Activated CD8-positive, alpha-beta memory T cell treated with anti-CD3 and anti-CD28 coated beads for 48 hours (primary cell): ENCODE measurements at regions not wholly inside any gene's neighbourhood (a gene's known extent, or its start where the extent isn't known, plus 50 kb on each side); places are given as distances from the start of the nearest gene placed in this dataset.

Experiments used
- DNase-seq, 3 experiments: peaks; one replicate each; pipeline ENCODE4 v3.0.0-alpha.2; 2020; ENCODE audit warnings: low read depth in 2 of 3, low spot score in 2 of 3

DNA sequence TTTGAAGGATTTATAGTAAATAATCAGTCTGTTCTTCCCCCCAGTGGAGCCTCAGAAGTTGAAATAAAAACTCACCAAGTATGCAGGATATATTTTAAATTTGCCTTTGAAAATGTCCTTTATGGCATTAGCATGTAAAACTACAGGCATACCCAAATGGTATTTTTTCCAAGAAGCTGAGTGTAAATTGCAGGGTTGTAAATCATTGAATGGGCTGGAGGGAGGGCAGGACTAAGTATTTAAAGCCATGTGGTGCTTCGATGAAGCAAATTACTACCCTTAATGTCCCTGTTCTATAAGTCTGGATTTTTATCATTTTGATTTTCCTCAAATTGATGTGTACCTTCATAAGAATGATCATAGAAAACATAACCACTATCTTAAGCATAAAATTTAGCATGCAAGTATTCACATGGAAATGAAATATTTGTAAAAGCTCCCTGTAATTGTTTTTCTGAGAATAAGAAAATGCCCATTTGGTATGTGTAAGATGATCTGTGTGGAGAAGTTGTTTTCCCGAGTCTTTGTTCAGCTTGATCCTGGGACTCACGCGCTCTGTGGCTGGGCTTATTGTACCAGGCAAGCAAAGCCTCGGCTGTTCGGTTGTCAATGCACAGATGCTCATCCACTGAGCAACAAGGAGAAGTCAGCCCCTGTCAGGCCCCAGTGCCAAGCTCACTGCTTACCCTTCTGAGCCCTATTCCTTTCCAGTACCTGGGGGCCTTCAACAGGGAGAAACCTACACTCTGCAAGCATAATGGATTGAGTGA lies 66.7 kb downstream of the CD164 start:
- DNase-seq: no peak

DNA sequence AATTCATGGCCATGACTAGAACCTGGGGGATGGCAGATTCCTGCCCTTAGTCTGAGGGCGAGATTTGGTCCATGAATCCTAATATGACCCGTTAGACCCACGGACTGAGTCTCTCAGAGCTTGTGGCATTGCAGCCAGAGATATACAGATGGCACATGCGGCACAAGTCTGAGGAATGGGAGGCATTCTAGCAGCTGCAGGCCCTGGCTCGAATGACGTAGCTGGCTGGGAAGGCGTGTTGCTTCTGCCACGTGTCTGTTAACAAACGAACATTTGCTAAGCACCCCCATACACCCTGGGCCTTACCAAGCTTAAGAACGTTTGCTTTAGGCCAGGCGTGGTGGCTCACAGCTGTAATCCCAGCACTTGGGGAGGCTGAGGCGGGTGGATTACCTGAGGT lies 68.0 kb downstream of the CD164 start:
- no peak for DNase-seq

DNA sequence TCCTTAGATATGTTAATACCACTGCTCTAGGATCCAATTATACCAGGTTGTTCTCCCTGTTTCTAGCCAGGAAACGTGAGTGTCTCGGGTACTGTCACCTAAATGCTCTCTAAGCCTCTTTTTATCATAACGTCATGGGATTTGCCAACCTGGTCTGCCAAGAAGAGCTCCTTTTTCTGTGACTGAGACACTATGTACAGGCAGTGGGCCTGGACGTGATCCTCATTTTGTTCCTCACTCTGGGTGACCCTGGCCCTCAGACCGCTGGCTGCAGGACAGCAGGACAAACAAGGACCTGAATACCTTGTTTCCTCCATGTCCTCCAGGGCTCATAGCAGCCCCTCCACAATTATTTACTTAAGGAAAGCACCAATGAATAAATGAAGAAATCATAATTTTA lies 69.1 kb downstream of the CD164 start:
- DNase-seq: no peak

DNA sequence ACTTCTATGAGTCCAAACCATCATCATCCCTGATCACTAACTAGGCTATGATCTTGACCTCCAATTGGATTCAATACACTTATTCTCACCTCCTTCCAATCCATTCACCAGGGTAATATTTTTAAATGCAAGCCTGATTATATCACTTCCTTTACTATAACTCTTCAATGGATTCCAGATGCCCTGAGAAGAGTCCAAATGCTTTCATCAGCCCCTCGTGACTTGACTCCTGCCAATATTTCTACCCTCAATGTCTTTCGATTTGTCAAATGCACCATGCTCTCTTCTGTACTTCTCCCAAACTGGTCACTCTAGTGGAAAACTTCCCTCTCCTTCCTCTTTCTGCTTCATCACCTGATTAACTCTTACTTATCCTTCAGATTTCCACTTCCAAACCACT lies 70.8 kb downstream of the CD164 start:
- no peak for DNase-seq

DNA sequence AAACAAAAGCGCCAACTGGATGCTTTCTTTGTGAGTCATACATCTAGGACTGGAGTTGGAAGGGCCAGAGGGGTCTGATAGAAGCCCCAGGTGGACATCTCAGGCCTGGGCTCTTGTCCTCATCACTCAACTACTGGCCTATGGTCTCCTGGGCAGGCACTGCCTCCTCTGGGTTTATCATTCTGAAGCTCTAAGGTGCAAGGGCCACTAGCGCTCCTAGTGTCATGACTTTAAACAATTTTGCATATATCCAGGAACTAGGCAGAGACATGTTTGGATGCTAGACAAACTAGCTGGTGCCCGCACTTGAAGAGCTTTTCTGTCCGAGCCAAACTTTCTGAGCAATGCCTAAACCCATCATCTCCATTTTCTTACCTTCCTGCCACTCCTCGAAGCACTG lies 72.3 kb downstream of the CD164 start:
- no peak for DNase-seq

DNA sequence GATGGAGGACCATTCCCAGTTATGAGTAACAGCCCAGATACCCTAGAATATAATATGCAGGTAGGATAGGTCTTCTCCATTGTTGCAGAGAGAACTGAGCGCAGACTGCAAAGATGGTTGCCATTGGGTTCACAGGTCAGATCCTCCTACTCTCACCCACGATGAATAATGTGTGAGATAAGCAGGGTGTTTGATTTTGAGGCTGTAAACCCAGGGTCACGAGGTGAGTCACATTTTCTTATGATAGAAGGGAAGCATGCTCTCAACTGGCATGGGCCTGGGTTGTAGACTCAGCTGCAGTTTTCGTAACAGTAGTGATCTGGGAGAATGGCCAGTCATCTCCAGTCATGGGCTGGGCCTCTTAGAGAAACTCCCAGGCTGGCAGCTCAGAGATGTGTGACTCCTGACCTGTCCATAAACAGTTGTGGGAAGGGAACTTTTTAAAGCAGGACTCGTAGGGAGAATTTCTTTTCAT lies 74.2 kb downstream of the CD164 start:
- DNase-seq: peak in 1 of 3 experiments; percentile 27

DNA sequence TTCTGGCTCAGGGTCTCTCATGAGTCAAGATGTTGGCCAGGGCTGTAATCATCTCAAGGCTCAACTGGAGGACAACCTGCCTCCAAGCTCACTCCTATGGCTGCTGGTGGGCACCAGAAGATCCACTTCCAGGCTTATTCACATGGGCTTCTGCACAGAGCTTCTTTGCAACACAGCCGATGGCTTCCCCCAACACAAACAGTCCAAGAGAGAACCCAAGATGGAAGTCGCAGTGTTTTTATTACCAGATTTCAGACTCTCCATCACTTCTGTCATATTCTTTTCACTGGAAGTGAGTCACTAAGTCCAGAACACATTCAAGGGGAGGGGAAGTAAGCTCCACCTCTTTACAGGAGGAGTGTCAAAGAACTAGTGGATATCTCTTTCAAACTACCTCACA lies 75.5 kb downstream of the CD164 start:
- DNase-seq: no peak

DNA sequence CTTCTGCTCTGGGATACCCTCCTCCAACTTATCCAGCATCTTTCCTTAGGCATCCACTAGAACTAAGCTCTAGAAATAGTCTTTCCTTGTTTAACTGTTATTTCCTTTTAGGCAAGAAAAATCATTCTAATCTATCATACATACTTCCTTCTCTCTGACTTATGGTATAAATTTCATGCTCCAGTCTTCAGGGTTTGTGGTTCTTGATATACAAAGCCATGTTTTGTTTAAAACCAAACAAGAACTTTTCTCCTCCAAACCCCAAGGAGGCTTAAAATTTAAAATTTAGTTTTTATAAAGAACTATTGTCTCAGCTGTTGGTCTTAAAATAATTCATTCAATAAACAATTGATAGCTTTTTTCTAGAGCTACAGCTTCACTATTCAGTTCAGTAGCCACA lies 77.2 kb downstream of the CD164 start:
- no peak for DNase-seq

DNA sequence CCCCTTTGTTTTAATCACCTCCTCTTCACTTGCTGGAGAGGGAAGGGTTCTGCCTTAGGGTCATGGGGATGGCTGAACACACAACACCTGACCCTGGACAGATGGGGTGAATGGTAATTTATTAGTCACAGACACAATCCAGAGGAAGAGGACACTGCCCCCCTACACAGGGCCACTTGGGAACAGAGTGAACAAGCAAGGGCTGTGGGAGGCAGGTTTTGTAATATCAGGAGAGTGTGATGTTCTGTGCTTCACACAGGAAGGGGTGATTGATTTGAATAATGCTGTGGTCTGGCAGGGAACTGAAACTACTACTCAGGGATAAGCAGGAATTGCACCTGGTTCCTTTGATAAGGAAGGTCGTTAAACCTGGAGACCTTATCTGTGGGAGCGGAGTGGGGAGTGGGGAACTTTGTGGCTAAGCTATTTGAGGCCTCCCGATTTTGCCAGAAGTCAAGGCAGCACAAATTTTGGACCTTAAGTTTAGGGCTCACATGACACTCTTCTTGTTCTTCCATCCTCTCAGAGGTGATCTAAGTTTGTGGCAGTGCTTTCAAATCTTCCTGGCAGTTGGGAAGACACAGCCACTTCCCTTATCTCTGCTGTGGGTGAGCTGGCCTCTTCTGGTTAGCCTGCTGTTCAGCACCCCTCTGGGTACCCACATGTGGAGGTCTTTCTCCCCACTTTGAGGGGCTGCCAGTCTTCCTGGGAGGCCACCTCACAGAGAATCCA lies 77.8 kb downstream of the CD164 start:
- no peak for DNase-seq

DNA sequence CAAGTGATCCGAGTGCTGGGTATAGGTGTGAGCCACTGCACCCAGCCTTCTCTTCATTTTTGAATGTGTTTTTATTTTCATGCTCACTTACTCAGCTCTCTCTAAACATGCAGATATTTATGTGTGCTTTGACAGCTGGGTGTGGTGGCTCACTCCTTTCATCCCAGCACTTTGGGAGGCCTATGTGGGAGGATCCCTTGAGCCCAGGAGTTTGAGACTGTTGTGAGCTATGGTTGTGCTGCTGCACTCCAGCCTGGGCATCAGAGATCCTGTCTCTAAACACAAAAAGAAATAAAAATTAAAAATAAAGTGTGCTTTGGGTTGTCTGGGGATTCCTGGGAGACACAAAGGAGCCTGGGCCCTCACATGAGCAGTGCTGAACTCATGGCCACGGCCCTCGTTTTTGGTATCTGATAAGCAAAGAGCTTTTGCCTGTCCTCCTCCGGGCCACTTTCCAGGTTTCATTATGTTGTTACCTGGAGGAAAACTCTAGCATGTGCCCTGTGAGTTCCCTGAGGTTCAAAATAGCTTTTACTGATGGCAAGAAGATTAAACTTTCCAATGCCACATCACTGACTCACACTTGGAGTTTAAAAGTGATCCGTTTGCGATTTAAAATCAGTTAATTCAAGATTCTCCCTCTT lies 78.5 kb downstream of the CD164 start:
- no peak for DNase-seq

DNA sequence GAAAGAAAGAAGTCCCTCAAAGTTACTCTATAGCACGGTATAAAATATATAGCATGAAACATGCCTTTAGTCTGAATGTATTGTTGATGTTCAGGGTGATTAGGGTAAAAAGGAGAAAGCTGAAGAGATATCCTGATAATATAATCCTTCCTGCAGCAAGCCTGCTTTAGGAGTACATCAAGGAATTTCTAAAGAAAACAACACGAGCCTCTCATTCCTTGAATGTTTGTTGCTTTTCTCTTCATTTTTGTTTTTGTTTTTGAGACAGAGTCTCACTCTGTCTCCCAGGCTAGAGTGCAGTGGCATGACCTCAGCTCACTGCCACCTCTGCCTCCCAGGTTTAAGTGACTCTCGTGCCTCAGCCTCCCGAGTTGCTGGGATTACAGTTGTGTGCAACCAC lies 79.1 kb downstream of the CD164 start:
- DNase-seq: no peak

DNA sequence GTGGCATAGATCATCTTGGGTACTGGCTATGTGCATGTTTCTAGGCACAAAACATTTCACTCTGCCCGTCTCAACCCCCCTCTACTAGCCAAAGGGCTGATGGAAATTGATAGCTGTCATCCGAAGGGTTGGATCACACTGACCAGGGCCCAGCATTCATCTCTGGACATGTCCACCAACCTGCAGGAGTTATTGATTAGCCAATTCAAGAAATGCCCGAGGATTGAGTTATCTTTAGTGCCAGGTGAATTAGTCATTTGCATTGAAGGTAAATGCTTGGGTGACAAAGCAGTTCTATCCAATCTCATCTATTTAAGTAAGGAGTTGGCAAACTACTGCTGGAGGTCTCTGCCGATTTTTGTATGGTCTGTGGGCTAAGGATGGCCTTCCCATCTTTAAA lies 80.1 kb downstream of the CD164 start:
- no peak for DNase-seq

DNA sequence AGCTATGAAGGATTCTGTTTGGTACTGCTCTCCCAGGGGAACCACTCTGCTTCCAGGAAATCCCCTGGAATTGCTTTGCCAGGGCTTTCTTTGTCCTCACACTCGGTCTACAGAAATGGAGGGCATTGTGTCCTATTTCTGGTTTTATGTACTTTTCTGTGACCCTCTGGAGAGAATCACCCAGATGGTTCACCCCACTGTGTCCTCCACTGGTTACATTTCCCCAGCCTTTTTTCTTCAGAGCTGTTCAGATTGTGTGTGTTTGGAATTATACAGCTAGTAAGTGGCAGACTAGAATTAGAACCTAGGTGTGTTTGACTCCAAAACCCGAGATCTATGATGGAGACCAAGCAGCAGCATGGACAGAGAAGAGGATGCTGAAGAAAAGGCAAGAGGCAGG lies 80.8 kb downstream of the CD164 start:
- DNase-seq: no peak

DNA sequence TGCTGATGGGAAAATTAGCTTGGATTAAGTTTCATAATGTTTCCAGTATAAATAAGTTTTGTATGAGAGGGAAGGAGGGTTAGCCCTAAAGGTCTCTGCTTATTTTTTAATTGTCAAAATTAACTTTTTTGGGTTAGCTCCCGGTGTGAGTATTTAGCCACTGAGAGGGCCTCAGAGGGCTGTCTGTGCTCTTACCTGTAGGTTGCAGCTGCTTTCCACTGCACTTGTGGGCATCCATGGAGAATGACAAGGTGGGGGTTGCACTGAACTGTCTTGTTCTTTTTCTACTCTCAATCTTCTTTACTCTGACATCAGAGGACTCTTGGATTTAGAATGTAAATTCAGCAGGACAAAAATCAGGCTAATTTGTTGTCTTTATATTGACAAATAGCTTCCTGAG lies 81.4 kb downstream of the CD164 start:
- no peak for DNase-seq

DNA sequence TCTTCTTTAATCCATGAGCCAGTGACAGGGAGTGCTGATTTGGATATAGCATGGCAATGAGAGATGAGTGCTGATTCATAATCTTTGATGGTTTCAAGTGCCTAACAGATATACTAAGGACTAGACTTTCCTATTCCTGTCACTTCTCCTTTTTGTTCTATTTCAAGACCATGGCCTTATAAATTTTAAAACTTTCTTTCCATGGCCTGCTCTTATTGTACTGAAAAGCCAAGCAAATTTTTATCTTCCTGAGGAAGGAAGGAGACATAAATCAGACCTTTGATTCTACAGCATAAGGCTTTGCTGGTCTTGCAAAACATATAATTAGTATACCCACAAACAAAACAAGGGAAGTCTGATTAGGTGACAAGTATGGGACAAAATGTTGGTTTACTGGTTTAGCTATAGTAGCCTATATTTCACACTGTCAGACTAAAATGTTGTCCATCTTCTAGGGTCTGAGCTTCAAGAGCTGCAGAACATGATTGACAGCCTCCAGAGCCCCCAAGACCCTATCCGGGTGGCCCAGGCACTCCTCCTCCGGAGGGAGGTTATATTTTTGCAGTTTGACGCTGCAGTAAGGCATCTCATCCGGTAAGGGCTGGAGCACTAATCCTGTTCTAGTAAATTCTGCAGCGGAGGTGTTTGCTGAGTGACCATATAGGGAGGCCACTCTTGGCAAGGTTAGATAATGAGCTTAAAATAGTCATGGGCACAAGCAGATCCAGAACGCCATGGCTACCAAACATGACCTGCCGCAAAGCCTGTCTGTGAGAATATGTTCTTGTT lies 82.3 kb downstream of the CD164 start:
- DNase-seq: no peak

DNA sequence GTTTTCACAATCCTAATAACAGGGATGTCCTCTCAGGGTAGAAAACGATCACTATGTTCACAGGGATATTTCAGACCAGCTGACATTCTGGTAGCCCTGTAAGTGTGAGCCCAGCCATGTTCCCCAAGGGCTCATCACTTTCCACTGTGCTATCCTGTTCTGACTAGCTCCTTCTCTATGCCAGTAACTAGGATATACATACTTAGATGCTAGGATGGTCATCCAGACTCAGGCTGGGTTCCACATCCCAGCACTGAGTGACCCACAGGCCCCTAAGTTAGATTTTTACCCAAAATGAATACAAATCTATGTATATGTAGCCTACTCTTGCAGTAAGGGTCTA lies 83.0 kb downstream of the CD164 start:
- DNase-seq: no peak

DNA sequence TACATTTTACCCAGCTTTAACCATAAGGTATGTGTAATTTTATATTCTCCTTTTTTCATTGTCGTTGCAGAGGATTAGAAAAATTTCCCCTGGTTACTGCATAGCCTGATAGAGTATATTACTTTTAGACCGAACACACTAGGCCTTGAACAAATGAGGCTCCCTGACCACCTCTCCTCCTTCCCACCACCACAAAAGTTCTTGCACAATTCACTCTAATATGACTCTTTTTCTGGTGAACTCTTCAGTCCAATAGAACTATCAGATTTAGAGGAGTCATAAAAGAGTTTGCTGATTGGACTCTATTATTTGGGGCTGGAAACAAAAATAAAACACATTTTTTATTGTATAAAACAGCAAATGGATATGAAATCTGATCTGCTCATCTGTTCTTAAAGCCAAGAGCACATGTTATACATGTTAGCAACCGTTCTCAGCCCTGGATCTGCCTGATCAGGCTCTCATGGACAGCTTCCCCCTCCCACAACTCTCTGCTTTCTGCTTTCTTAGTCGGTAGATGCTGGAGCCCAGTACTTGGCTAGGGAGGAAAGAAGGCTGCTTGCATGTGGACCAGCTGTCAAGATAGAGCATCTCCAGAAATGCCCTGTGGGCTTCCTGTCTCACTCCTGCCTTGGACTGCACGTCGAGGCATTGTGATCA lies 83.5 kb downstream of the CD164 start:
- DNase-seq: no peak

DNA sequence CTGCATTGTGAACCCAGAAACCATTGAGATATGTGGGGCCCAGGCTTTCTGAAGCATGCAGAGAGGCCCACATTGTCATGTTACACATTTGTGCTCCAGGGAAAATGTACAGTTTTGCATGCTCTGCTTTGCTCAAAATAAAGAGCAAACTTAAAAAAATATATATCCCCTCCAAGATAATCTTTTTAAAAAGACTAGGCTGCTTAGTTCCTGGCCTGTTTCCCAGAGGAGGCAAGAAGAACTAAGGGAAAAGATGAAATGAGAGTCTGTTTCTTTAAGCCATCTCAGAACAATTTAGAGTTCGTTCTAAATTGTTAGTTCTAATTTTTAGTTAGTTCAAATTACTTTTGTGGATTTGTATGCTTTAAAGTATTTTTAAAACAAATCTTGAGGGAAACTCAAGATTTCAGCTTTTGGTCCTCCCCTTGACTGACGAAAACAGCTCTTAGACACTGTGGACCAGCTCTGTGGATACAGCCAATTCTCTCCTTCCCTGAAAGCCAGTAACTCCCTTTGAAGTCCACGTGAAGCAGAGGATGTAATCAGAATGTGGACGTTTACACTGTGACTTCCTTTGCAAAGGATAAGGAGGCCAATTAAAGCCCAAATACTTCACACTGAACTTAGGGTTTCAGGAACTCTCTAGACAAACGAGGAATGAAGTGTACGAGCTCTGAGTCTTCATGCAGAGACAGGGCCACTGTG lies 84.7 kb downstream of the CD164 start:
- DNase-seq: no peak

DNA sequence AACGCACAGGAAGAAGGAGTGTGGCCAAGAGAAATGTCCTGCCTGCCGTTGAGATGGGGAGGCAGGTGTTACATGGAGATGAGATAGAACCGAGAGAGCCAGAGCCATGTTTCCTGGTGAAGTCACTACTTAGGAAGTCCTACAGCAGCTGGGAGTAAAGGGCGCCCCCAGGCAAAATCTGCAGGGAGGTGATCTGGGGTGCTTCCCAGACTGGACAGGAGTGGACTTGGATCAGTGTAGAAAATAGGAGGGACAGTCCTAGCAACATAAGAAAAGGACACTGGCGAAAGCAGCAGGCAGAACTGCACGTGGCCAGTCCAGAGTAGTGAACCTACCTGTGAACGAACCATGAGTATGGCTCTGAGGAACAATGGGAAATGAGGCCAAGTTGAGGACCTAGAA lies 85.3 kb downstream of the CD164 start:
- DNase-seq: no peak

DNA sequence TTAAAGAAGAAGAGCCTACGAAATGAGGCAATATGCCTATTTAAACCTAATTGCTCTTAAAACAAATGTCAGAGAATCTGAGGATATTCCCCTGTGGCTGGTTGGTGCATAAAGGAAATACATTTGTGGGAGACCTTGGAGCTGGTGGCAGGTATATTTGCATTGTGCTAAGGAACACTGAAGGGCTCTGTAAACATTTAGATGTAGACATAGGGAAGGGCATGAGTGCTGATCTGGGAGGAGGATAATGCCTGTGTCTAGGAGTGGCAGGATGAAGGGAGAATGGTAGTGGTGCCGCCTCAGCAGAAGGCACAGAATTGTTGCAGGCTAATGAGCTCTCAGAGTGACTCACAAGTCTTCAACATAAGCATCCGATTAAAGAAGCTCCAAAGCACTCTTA lies 85.8 kb downstream of the CD164 start:
- no peak for DNase-seq
